Endothelial cell of umbilical vein (primary cell): ENCODE measurements at regions not wholly inside any gene's neighbourhood (a gene's known extent, or its start where the extent isn't known, plus 50 kb on each side); places are given as distances from the start of the nearest gene placed in this dataset.

Experiments
- BruUV-seq: library from RNA; stranded (reverse); fragments of 400-500 nt; replicated peaks from 2 replicates; lab custom pipeline; 2021; lab: Mats Ljungman, UMichigan
- CTCF ChIA-PET: fragments of 300-600, 350-600 bp; sonication (Branson Sonifier 250); formaldehyde crosslinking; loops from one replicate; lab custom pipeline; 2021; ENCODE audit warnings: antibody characterized with exemption, inconsistent platforms; lab: Charles Lee
- POLR2A ChIA-PET: fragments of 300-600, 350-600 bp; sonication (Branson Sonifier 250); formaldehyde crosslinking; loops from one replicate; lab custom pipeline; 2021; ENCODE audit warnings: antibody characterized with exemption, inconsistent platforms; lab: Charles Lee
- DNase-seq: peaks from one replicate; pipeline ENCODE4 v3.0.0-alpha.2; 2011; ENCODE audit warnings: low read depth, low spot score
- FAIRE-seq: peaks from 2 replicates; lab custom pipeline; 2011; peaks lifted over from hg19 to GRCh38; lab: Jason Lieb, UNC
- H2AFZ ChIP-seq: 2 replicates; pipeline ENCODE4 v1.6.0; 2012; ENCODE audit warnings: low read depth, low read length, control low read depth, inconsistent platforms
- H3K27ac ChIP-seq: 2 replicates; pipeline ENCODE4 v1.5.1; 2011; ENCODE audit warnings: low read depth, mild to moderate bottlenecking, control low read depth, low read length, moderate library complexity; ENCODE audit not compliant: insufficient read depth
- H3K27me3 ChIP-seq, 2 experiments: 2 replicates each; pipeline versions ENCODE4 v1.6.0 to v1.6.1; 2011; ENCODE audit warnings: low read length in 2 of 2, mixed read lengths in 1 of 2; ENCODE audit not compliant: control insufficient read depth in 2 of 2, insufficient read depth in 2 of 2
- H3K36me3 ChIP-seq, 2 experiments: 2 replicates in 1 of 2; 3 replicates in 1 of 2; pipeline ENCODE4 v1.5.1; 2011; ENCODE audit warnings: low read length in 2 of 2, mild to moderate bottlenecking in 1 of 2, moderate library complexity in 1 of 2; ENCODE audit not compliant: control insufficient read depth in 2 of 2, insufficient read depth in 2 of 2; ENCODE audit errors: extremely low read depth in 1 of 2
- H3K4me1 ChIP-seq: 3 replicates; pipeline ENCODE4 v1.5.1; 2011; ENCODE audit warnings: mild to moderate bottlenecking, low read length; ENCODE audit not compliant: control insufficient read depth, insufficient read depth; ENCODE audit errors: extremely low read depth
- H3K4me2 ChIP-seq: 2 replicates; pipeline ENCODE4 v1.6.1; 2011; ENCODE audit warnings: low read length, control low read depth, mixed read lengths; ENCODE audit not compliant: insufficient read depth
- H3K4me3 ChIP-seq, 3 experiments: fragments of 200-600 bp in 1 of 3; sonication (generic), shearing (Covaris generic) in 1 of 3; replicated peaks in 1 of 3; 2 replicates each; pipeline ENCODE4 v1.5.1; 2011 to 2016; ENCODE audit warnings: control low read depth in 3 of 3, low read length in 3 of 3, mild to moderate bottlenecking in 2 of 3, inconsistent platforms in 1 of 3, low read depth in 1 of 3, moderate library complexity in 1 of 3; ENCODE audit not compliant: insufficient read depth in 1 of 3
- H3K79me2 ChIP-seq: 2 replicates; pipeline ENCODE4 v1.6.0; 2012; ENCODE audit warnings: low read length, inconsistent platforms; ENCODE audit not compliant: control insufficient read depth, insufficient read depth
- H3K9ac ChIP-seq: replicated peaks from 2 replicates; pipeline ENCODE3; 2011; ENCODE audit warnings: low read length, control low read depth; ENCODE audit not compliant: insufficient read depth; ENCODE audit errors: extremely low read depth
- H3K9me1 ChIP-seq: replicated peaks from 3 replicates; pipeline ENCODE4 v1.6.0; 2011; ENCODE audit warnings: mild to moderate bottlenecking, low read length; ENCODE audit not compliant: control insufficient read depth, insufficient read depth; ENCODE audit errors: extremely low read depth
- H3K9me3 ChIP-seq: replicated peaks from 2 replicates; pipeline ENCODE4 v1.5.1; 2012; ENCODE audit warnings: low read length, inconsistent platforms; ENCODE audit not compliant: control insufficient read depth, insufficient read depth
- H4K20me1 ChIP-seq: replicated peaks from 2 replicates; pipeline ENCODE3; 2011; ENCODE audit warnings: mild to moderate bottlenecking, low read length; ENCODE audit not compliant: control insufficient read depth, insufficient read depth; ENCODE audit errors: extremely low read depth
- CTCF ChIP-seq, 2 donors: IDR thresholded peaks; 1 replicate in 1 of 2; 2 replicates in 1 of 2; pipeline ENCODE4 v1.5.1; 2011; ENCODE audit warnings: low read length in 2 of 2, mild to moderate bottlenecking in 2 of 2, moderate library complexity in 2 of 2, control low read depth in 1 of 2, inconsistent platforms in 1 of 2, low read depth in 1 of 2; ENCODE audit not compliant: insufficient read depth in 1 of 2; ENCODE audit errors: extremely low read depth in 1 of 2
- EZH2 ChIP-seq: IDR thresholded peaks from 2 replicates; pipeline ENCODE4 v1.6.1; 2012; ENCODE audit warnings: borderline replicate concordance, low read depth, mild to moderate bottlenecking, moderate library complexity, low read length, inconsistent platforms; ENCODE audit not compliant: severe bottlenecking
- FOS ChIP-seq: IDR thresholded peaks from 2 replicates; pipeline ENCODE4 v1.6.1; 2011; ENCODE audit warnings: mild to moderate bottlenecking, low read length, moderate library complexity, borderline replicate concordance; ENCODE audit not compliant: insufficient read depth
- GATA2 ChIP-seq: IDR thresholded peaks from 2 replicates; pipeline ENCODE4 v1.7.0; 2011; ENCODE audit warnings: low read depth, mild to moderate bottlenecking, moderate library complexity, mixed read lengths, low read length; ENCODE audit not compliant: insufficient read length, insufficient read depth
- JUN ChIP-seq: IDR thresholded peaks from 2 replicates; pipeline ENCODE4 v1.6.1; 2011; ENCODE audit warnings: borderline replicate concordance, low read depth; ENCODE audit not compliant: insufficient read length, insufficient read depth
- MAX ChIP-seq: IDR thresholded peaks from 2 replicates; pipeline ENCODE4 v1.6.1; 2011; ENCODE audit not compliant: insufficient read depth, insufficient read length
- MYC ChIP-seq: IDR thresholded peaks from one replicate; pipeline ENCODE4 v1.6.1; 2011; ENCODE audit warnings: mild to moderate bottlenecking, low read depth, low read length
- POLR2A ChIP-seq: IDR thresholded peaks from 2 replicates; pipeline ENCODE4 v1.6.1; 2012; ENCODE audit warnings: low read depth, mild to moderate bottlenecking, control low read depth, low read length
- POLR2AphosphoS5 ChIP-seq: IDR thresholded peaks from 2 replicates; pipeline ENCODE4 v1.6.1; 2012; ENCODE audit warnings: low read depth, mild to moderate bottlenecking, control low read depth, low read length, moderate library complexity; ENCODE audit not compliant: insufficient read depth
- dilution Hi-C: fragments of 300-500 bp; cut with MboI; formaldehyde crosslinking; loops from one replicate; pipeline ENCODE4 v1.15.0; 2019; ENCODE audit warnings: low sequenced_read_pairs; ENCODE audit not compliant: extremely low pct_ligation_motif_present
- intact Hi-C: fragments of 100-400 bp; cut with micrococcal nuclease; formaldehyde crosslinking; loops from one replicate; pipeline ENCODE4 v1.10.0; 2022

- FAIRE-seq (no peak), DNase-seq (no peak)
- Histone ChIP-seq H3K27ac (no peak overlapping the region), H3K27me3 (no peaks in the 10 kb centered on the region), H3K9me3 (no peaks in the 10 kb centered on the region), H3K4me2 (no peak overlapping the region), H4K20me1 (no peaks in the 10 kb centered on the region), H3K9me1 (no peaks in the 10 kb centered on the region), H3K4me1 (no peaks in the 10 kb centered on the region), H3K4me3 (no peak overlapping the region), H3K9ac (no peak overlapping the region), H2AFZ (no peak overlapping the region), H3K79me2 (no peaks in the 10 kb centered on the region), H3K36me3 (no peaks in the 10 kb centered on the region)
- CTCF ChIA-PET: interaction anchor here (2.4 kb wide), 1 partner anchor 115 kb away, joined by 7 read pairs; no protein-coding TSS in a partner anchor
- BruUV-seq: no TSS peak
- dilution Hi-C loops: no loop called here
- POLR2A ChIA-PET: no interaction called here
- no peak for TF ChIP-seq GATA2
- no peak for TF ChIP-seq FOS
- TF ChIP-seq MAX: no peak
- TF ChIP-seq POLR2AphosphoS5: no peak
- TF ChIP-seq POLR2A: no peak
- TF ChIP-seq CTCF (IDR thresholded peaks at IDR 0.05; ENCODE audit: extremely low read depth in 1 of 2, insufficient read depth in 1 of 2, low read depth in 1 of 2, low read length in 2 of 2): no peak
- TF ChIP-seq JUN: no peak
- TF ChIP-seq MYC: no peak
- TF ChIP-seq EZH2: no peak
- intact Hi-C loops: no loop called here
These were observed 117.1 kb upstream of the MRPS22 start for GRCh38 chr3:139226731-139227130.
